ENCODE measurements at regions not wholly inside any gene's neighbourhood (a gene's known extent, or its start where the extent isn't known, plus 50 kb on each side); places are given as distances from the start of the nearest gene placed in this dataset.
"Not testable (repeated sequence)": the region's sequence is repeated elsewhere in the genome, so short reads cannot be mapped to it uniquely, and the experiment has no call there.

DNA sequence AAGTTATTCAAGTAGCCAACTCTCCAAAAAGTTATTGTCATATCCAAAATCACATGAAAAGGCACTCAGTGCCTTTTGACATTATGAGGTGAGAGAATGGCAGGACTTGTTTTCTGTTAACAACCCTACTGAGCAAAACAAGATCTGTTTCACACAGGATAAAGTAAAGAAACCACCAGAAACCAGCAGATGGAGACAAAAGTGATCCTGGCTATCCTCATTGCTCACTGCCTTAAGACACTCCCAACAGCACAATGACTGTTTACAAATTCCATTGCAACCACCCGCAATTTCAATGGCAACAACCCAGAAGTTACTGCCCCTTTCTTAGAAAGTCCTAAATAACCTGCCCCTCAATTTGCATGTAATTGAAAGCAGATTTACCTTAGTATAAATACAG lies 352.6 kb upstream of the NDN start:
- H3K9me3 ChIP-seq (ENCODE audit: control insufficient read depth in 3 of 3, low read length in 3 of 3), result peaks cover 0 to 3% (median 0%) of the 10 kb centered on the region in 3 donors
- H3K27me3 ChIP-seq (ENCODE audit: control insufficient read depth in 3 of 3, insufficient read depth in 3 of 3, low read length in 3 of 3), result no peaks in the 10 kb centered on the region
- no peaks in the 10 kb centered on the region for H3K4me1 ChIP-seq (ENCODE audit: control insufficient read depth in 3 of 3, insufficient read depth in 3 of 3, low read length in 3 of 3)
- H3K4me3 ChIP-seq (ENCODE audit: low read length in 3 of 3), result no peak overlapping the region
- no peak overlapping the region for H3K27ac ChIP-seq (ENCODE audit: low read depth, low read length)
- no peak overlapping the region for H3K9ac ChIP-seq (ENCODE audit: low read depth in 1 of 3, low read length in 3 of 3)
- H3K36me3 ChIP-seq (ENCODE audit: control insufficient read depth in 3 of 3, insufficient read depth in 3 of 3, low read length in 3 of 3), result no peaks in the 10 kb centered on the region

DNA sequence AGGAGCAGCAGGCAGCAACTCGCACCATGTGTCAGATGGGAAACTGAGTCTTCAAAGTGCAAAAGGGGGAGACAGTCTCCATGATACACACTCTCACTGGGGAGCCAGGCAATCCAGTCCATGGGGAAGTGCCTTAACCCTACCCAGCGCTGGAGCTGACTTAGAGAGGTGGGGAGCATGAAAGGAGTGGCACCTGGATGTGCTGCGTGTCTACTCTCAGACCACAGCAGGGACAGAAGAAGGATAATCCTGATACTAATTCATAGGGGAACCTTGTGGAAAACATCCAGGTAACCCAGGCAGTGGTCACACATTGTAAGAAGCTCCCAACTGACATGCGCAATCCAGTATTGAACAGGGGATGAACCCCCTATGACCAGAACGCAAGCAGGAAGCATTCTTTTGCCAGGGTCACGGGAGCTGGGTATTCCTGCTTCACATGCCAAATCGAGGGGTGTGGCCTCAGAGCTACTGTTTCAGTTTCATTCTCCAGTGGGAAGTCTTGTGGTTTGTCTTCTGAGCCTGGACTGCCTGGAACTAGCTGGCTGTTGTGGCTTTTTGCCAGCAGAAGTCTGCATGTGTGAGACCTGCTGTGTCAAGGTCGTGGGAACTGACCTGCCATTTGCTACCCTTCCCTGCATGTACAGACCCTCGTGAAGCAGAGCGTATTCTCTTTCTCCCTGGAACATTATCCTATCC lies 367.6 kb upstream of the NDN start:
- no peaks in the 10 kb centered on the region for H3K9me3 ChIP-seq (ENCODE audit: control insufficient read depth in 3 of 3, low read length in 3 of 3)
- peak overlapping the region in 1 of 3 donors; percentile 15 for H3K4me3 ChIP-seq (ENCODE audit: low read length in 3 of 3)
- no peaks in the 10 kb centered on the region for H3K27me3 ChIP-seq (ENCODE audit: control insufficient read depth in 3 of 3, insufficient read depth in 3 of 3, low read length in 3 of 3)
- no peak overlapping the region for H3K9ac ChIP-seq (ENCODE audit: low read depth in 1 of 3, low read length in 3 of 3)
- no peaks in the 10 kb centered on the region for H3K4me1 ChIP-seq (ENCODE audit: control insufficient read depth in 3 of 3, insufficient read depth in 3 of 3, low read length in 3 of 3)
- H3K27ac ChIP-seq (ENCODE audit: low read depth, low read length), result no peak overlapping the region
- no peaks in the 10 kb centered on the region for H3K36me3 ChIP-seq (ENCODE audit: control insufficient read depth in 3 of 3, insufficient read depth in 3 of 3, low read length in 3 of 3)

DNA sequence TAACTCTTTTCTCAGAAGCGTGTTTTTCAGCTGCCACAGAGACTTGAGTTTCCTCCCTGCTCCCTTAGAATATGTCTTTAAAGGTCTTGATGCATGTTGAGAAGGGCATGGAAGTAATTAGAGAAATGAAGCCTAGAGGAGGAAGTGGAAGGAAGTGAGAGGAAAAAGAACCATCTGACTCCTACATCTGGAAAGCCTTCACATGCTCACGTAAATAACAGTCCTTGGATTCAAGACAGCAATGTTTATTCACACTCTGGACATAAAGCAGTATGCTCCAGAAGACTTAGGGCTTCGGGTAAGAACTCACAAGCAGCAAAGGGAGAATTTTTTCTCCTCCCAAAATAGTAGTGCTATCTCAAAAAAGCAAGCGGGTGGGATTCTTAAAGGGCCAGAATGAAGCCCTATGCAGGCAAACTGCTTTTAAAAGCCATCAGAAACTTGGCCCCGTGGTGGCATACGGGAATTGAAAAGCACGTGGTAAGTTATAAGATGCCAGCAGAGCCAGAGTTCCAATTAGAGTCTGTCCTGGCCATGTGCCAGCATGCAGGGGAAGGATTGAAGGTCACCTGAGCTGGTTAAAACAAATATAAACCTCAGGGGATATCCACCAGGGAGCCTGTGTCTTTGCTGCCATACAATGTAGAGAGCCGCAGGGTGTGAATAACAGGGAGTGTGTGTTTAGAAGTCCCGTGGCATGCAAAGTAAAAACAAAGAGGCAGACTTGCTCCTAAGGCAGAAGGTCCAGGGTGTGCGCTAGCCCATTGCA lies 380.8 kb upstream of the NDN start:
- Histone ChIP-seq H3K4me3 (ENCODE audit: low read length in 3 of 3) (no peak overlapping the region), H3K27me3 (ENCODE audit: control insufficient read depth in 3 of 3, insufficient read depth in 3 of 3, low read length in 3 of 3) (no peaks in the 10 kb centered on the region), H3K27ac (ENCODE audit: low read depth, low read length) (no peak overlapping the region), H3K9me3 (ENCODE audit: control insufficient read depth in 3 of 3, low read length in 3 of 3) (no peaks in the 10 kb centered on the region), H3K9ac (ENCODE audit: low read depth in 1 of 3, low read length in 3 of 3) (no peak overlapping the region), H3K36me3 (ENCODE audit: control insufficient read depth in 3 of 3, insufficient read depth in 3 of 3, low read length in 3 of 3) (no peaks in the 10 kb centered on the region), H3K4me1 (ENCODE audit: control insufficient read depth in 3 of 3, insufficient read depth in 3 of 3, low read length in 3 of 3) (no peaks in the 10 kb centered on the region)

DNA sequence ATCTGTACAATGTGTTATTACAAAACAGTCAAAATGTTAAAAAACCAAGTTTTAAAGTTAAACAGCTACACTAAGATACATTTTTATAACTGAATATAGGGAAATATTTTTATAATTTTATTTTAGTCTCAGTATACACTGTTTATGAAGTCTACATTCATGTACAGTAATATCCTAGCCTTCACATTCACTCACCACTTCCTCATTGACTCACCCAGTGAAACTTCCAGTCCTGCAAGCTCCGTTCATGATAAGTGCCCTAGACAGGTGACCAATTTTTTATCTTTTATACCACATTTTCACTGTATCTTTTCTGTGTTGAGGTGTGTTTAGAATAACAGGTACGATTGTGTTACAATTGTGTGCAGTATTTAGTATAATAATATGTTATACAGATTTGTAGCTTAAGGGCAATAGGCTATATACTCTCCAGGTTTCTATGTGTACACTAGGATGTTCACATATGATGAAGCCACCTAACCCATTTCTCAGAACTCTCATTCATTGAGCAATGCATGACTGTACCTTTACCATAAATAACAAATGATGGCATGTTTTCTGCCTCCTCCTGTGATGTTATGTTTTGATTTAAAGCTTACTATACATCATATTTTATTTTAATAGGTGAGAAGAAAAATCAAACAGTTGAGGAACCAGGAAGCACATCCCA lies 388.4 kb upstream of the NDN start:
- Histone ChIP-seq H3K9me3 (ENCODE audit: control insufficient read depth in 3 of 3, low read length in 3 of 3) (peaks cover 0 to 2% (median 2%) of the 10 kb centered on the region in 3 donors), H3K36me3 (ENCODE audit: control insufficient read depth in 3 of 3, insufficient read depth in 3 of 3, low read length in 3 of 3) (no peaks in the 10 kb centered on the region), H3K27ac (ENCODE audit: low read depth, low read length) (no peak overlapping the region), H3K27me3 (ENCODE audit: control insufficient read depth in 3 of 3, insufficient read depth in 3 of 3, low read length in 3 of 3) (no peaks in the 10 kb centered on the region), H3K9ac (ENCODE audit: low read depth in 1 of 3, low read length in 3 of 3) (no peak overlapping the region), H3K4me1 (ENCODE audit: control insufficient read depth in 3 of 3, insufficient read depth in 3 of 3, low read length in 3 of 3) (no peaks in the 10 kb centered on the region), H3K4me3 (ENCODE audit: low read length in 3 of 3) (no peak overlapping the region)

DNA sequence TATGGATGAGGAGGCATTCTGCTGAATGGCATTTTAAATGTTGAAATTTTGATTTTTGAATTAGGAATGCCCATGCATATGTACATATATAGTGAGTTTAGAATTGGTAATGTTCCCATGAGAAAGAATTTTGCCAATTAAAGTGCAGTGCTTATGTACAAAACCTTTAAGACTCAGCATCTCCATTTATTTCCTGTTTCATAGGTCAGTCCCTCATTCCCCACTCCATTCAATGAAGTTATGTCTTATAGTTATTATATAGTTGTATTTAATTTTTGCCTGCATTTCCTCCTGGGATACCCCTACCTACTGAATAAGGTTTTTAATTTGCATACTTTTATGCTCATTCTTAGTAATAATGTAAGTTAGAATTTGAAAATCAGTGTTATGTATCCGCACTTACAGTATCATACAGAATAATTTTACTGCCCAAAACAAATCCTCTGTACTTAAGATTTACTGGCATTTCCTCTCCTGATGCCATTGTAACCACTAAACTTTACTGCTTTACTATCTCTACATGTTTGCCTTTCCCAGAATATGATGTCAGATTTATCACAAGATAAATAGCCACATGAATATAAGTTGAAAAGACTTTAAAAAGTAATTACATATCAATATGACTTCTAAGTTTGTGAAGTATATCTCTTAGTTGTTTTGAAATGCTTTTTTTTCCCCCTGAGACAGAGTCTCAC lies 389.1 kb upstream of the NDN start:
- Histone ChIP-seq H3K36me3 (ENCODE audit: control insufficient read depth in 3 of 3, insufficient read depth in 3 of 3, low read length in 3 of 3) (no peaks in the 10 kb centered on the region), H3K27me3 (ENCODE audit: control insufficient read depth in 3 of 3, insufficient read depth in 3 of 3, low read length in 3 of 3) (no peaks in the 10 kb centered on the region), H3K4me3 (ENCODE audit: low read length in 3 of 3) (no peak overlapping the region), H3K9me3 (ENCODE audit: control insufficient read depth in 3 of 3, low read length in 3 of 3) (peaks cover 0 to 2% (median 2%) of the 10 kb centered on the region in 3 donors), H3K9ac (ENCODE audit: low read depth in 1 of 3, low read length in 3 of 3) (no peak overlapping the region), H3K27ac (ENCODE audit: low read depth, low read length) (no peak overlapping the region), H3K4me1 (ENCODE audit: control insufficient read depth in 3 of 3, insufficient read depth in 3 of 3, low read length in 3 of 3) (no peaks in the 10 kb centered on the region)

DNA sequence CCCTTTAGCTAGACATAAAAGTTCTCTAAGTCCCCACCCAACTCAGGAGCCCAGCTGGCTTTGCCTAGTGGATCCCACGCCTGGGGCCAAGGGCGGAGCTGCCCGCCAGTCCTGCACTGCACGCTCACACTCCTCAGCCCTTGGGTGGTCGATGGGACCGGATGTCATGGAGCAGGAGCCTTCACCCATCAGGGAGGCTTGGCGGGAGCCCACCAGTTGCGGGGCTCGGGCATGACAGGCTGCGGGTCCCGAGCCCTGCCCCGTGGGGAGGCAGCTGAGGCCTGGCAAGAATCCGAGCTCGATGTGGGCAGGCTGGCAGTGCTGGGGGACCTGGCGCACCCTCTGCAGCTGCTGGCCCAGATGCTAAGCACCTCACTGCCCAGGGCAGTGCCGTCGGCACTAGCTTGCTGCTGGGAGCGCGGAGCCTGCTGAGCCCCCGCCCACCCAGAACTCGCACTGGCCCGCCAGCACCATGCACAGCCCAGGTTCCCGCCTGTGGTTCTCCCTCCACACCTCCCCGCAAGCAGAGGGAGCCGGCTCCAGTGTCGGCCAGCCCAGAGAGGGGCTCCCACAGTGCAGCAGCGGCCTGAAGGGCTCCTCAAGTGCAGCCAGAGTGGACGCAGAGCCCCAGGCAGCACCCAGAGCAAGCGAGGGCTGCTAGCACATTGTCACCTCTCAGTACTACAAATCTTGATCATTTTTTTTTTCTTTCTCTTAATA lies 391.4 kb upstream of the NDN start:
- H3K27ac ChIP-seq (ENCODE audit: low read depth, low read length), result no peak overlapping the region
- H3K4me3 ChIP-seq (ENCODE audit: low read length in 3 of 3), result no peak overlapping the region
- peaks cover 0 to 2% (median 0%) of the 10 kb centered on the region in 3 donors for H3K9me3 ChIP-seq (ENCODE audit: control insufficient read depth in 3 of 3, low read length in 3 of 3)
- H3K9ac ChIP-seq (ENCODE audit: low read depth in 1 of 3, low read length in 3 of 3), result no peak overlapping the region
- H3K36me3 ChIP-seq (ENCODE audit: control insufficient read depth in 3 of 3, insufficient read depth in 3 of 3, low read length in 3 of 3), result no peaks in the 10 kb centered on the region
- no peaks in the 10 kb centered on the region for H3K4me1 ChIP-seq (ENCODE audit: control insufficient read depth in 3 of 3, insufficient read depth in 3 of 3, low read length in 3 of 3)
- H3K27me3 ChIP-seq (ENCODE audit: control insufficient read depth in 3 of 3, insufficient read depth in 3 of 3, low read length in 3 of 3), result no peaks in the 10 kb centered on the region

DNA sequence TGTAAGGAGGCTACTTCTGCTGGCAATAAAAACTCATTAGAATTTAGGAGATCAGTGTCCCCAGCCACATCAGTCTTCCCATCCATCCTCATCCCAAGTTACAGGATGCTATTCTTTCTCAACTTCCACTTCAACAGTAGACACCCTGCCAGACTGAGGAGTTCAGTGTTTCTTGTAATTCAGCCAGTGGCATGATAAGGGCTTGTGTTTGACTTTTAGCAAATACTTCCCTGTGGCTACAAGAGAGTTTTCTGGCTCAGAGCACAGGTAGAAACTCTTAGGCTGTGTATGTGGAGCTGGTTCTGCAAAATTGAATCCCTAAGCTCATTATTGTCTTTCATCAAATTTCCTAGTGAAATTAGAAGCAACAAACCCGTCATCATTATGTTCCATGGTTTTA lies 401.8 kb upstream of the NDN start:
- not testable (repeated sequence) for H3K9me3 ChIP-seq (ENCODE audit: control insufficient read depth in 3 of 3, low read length in 3 of 3); H3K4me3 ChIP-seq (ENCODE audit: low read length in 3 of 3); H3K36me3 ChIP-seq (ENCODE audit: control insufficient read depth in 3 of 3, insufficient read depth in 3 of 3, low read length in 3 of 3); H3K27me3 ChIP-seq (ENCODE audit: control insufficient read depth in 3 of 3, insufficient read depth in 3 of 3, low read length in 3 of 3); H3K9ac ChIP-seq (ENCODE audit: low read depth in 1 of 3, low read length in 3 of 3); H3K27ac ChIP-seq (ENCODE audit: low read depth, low read length); H3K4me1 ChIP-seq (ENCODE audit: control insufficient read depth in 3 of 3, insufficient read depth in 3 of 3, low read length in 3 of 3)

DNA sequence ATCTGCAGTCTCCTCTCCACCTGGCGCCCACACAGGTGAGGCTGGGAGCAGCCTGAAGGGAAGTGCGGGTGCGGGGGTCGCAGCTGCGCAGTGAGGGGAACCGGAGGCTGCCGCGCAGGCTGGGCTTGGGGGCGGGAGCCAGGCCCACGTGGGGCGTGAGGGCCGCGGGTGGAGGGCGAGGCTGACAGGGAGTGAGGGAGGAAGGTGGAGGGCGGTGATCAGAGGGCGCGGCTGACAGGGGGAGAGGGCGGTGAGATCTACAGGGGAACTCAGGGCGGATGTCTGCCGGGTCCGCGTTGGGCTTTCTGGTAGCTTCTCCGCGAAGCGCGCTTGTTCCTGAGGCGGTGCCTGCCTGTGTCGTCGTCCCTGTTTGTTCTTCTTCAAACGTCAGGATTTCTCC lies 414.4 kb upstream of the NDN start:
- H3K4me1 ChIP-seq (ENCODE audit: control insufficient read depth in 3 of 3, insufficient read depth in 3 of 3, low read length in 3 of 3); H3K4me3 ChIP-seq (ENCODE audit: low read length in 3 of 3); H3K27ac ChIP-seq (ENCODE audit: low read depth, low read length); H3K9me3 ChIP-seq (ENCODE audit: control insufficient read depth in 3 of 3, low read length in 3 of 3); H3K9ac ChIP-seq (ENCODE audit: low read depth in 1 of 3, low read length in 3 of 3); H3K27me3 ChIP-seq (ENCODE audit: control insufficient read depth in 3 of 3, insufficient read depth in 3 of 3, low read length in 3 of 3); H3K36me3 ChIP-seq (ENCODE audit: control insufficient read depth in 3 of 3, insufficient read depth in 3 of 3, low read length in 3 of 3): not testable (repeated sequence)

DNA sequence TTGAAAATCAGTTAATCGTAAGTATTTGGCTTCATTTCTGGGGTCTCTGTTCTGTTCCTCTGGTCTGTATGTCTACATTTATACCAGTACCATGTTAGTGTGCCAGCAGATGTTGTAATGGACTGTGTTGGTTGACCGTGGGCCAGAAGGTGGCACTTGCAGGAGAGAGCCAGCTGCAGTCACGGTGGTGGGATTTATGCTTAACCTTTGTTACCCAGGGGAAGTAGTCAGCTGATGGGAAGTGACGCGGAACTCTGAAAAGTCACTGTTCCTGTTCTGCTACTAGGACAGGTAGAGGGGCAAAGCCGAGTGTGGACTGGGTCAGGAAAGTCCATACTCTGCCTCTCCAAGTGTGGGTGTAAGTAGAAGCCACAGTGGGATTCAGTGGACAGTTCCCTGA lies 420.4 kb upstream of the NDN start:
- not testable (repeated sequence) for H3K36me3 ChIP-seq (ENCODE audit: control insufficient read depth in 3 of 3, insufficient read depth in 3 of 3, low read length in 3 of 3); H3K27me3 ChIP-seq (ENCODE audit: control insufficient read depth in 3 of 3, insufficient read depth in 3 of 3, low read length in 3 of 3); H3K9ac ChIP-seq (ENCODE audit: low read depth in 1 of 3, low read length in 3 of 3)

More for the DNA sequence above, 420.4 kb upstream of the NDN start:
- not testable (repeated sequence) for H3K9me3 ChIP-seq (ENCODE audit: control insufficient read depth in 3 of 3, low read length in 3 of 3); H3K27ac ChIP-seq (ENCODE audit: low read depth, low read length); H3K4me1 ChIP-seq (ENCODE audit: control insufficient read depth in 3 of 3, insufficient read depth in 3 of 3, low read length in 3 of 3); H3K4me3 ChIP-seq (ENCODE audit: low read length in 3 of 3)

Data from skeletal muscle tissue (tissue), 3 donors.